B cell (primary cell): ENCODE measurements at regions not wholly inside any gene's neighbourhood (a gene's known extent, or its start where the extent isn't known, plus 50 kb on each side); places are given as distances from the start of the nearest gene placed in this dataset.
"Not testable (repeated sequence)": the region's sequence is repeated elsewhere in the genome, so short reads cannot be mapped to it uniquely, and the experiment has no call there.

ENCODE experiments used
- ATAC-seq: fragments of 200-7000 bp; cut with Tn5 transposase; one replicate; pipeline ENCODE4 v1.10.0; 2021; ENCODE audit warnings: low read depth, mild to moderate bottlenecking, moderate number of reproducible peaks, moderate library complexity
- CTCF ChIA-PET: fragments of 350-600 bp; sonication (Branson Sonifier 250); formaldehyde crosslinking; loops from one replicate; lab custom pipeline; 2021; ENCODE audit warnings: antibody characterized with exemption, inconsistent platforms; lab: Charles Lee
- POLR2A ChIA-PET: fragments of 350-600 bp; sonication (Branson Sonifier 250); formaldehyde crosslinking; loops from one replicate; lab custom pipeline; 2021; ENCODE audit warnings: antibody characterized with exemption; lab: Charles Lee
- DNase-seq: peaks from one replicate; pipeline ENCODE4 v3.0.0; 2013
- H2AFZ ChIP-seq: 2 replicates; pipeline ENCODE4 v1.6.1; 2012; ENCODE audit warnings: mild to moderate bottlenecking, low read depth, low read length; ENCODE audit not compliant: insufficient read depth, poor library complexity, severe bottlenecking
- H3K27ac ChIP-seq, 2 donors: 1 replicate in 1 of 2; 2 replicates in 1 of 2; pipeline ENCODE4 v1.5.1; 2012 to 2013; ENCODE audit warnings: low read length in 2 of 2, mild to moderate bottlenecking in 2 of 2, moderate library complexity in 1 of 2
- H3K27me3 ChIP-seq, 4 experiments: fragments of 200-600 bp in 1 of 4; sonication (generic) in 1 of 4; replicated peaks in 1 of 4; 1 replicate in 2 of 4; 2 replicates in 2 of 4; pipeline versions ENCODE4 v1.6.1 to v1.7.0; 2013 to 2016; ENCODE audit warnings: low read length in 3 of 4, mild to moderate bottlenecking in 2 of 4, mixed read lengths in 1 of 4, moderate library complexity in 1 of 4; ENCODE audit not compliant: insufficient read depth in 4 of 4, control insufficient read depth in 3 of 4; ENCODE audit errors: control extremely low read depth in 1 of 4
- H3K36me3 ChIP-seq, 2 experiments: replicated peaks in 1 of 2; 1 replicate in 1 of 2; 2 replicates in 1 of 2; pipeline versions ENCODE4 v1.6.1 to v1.7.1; 2013; ENCODE audit warnings: low read length in 1 of 2; ENCODE audit not compliant: insufficient read depth in 2 of 2, control insufficient read depth in 1 of 2; ENCODE audit errors: control extremely low read depth in 1 of 2, extremely low read depth in 1 of 2
- H3K4me1 ChIP-seq, 2 donors: fragments of 200-600 bp in 1 of 2; sonication (generic) in 1 of 2; 1 replicate in 1 of 2; 2 replicates in 1 of 2; pipeline versions ENCODE4 v1.5.1 to v1.6.1; 2013 to 2017; ENCODE audit warnings: low read length in 2 of 2; ENCODE audit not compliant: control insufficient read depth in 2 of 2, insufficient read depth in 2 of 2
- H3K4me2 ChIP-seq: replicated peaks from 2 replicates; pipeline ENCODE3; 2012; ENCODE audit warnings: mild to moderate bottlenecking, low read depth, low read length; ENCODE audit not compliant: poor library complexity, severe bottlenecking
- H3K4me3 ChIP-seq, 5 experiments: fragments of 200-600 bp in 1 of 5; sonication (generic) in 1 of 5; 1 replicate in 3 of 5; 2 replicates in 2 of 5; pipeline versions ENCODE4 v1.5.1 to v1.7.0; 2011 to 2016; ENCODE audit warnings: low read length in 4 of 5, mild to moderate bottlenecking in 4 of 5, low read depth in 2 of 5, control low read depth in 1 of 5, moderate library complexity in 1 of 5; ENCODE audit not compliant: insufficient read depth in 1 of 5; ENCODE audit errors: control extremely low read depth in 1 of 5, extremely low read depth in 1 of 5
- H3K79me2 ChIP-seq: fragments of 200-600 bp; sonication (generic); one replicate; pipeline ENCODE4 v1.6.0; 2016; ENCODE audit warnings: low read length; ENCODE audit not compliant: control insufficient read depth, insufficient read depth
- H3K9ac ChIP-seq: fragments of 200-600 bp; sonication (generic); 2 replicates; pipeline ENCODE4 v1.6.1; 2017; ENCODE audit warnings: mild to moderate bottlenecking, low read length, moderate library complexity
- H3K9me3 ChIP-seq, 3 donors: one replicate each; pipeline versions ENCODE4 v1.6.1 to v1.7.1; 2013; ENCODE audit warnings: low read length in 2 of 3; ENCODE audit not compliant: control insufficient read depth in 2 of 3, insufficient read depth in 1 of 3; ENCODE audit errors: control extremely low read depth in 1 of 3
- H4K20me1 ChIP-seq: 2 replicates; pipeline ENCODE4 v1.6.0; 2012; ENCODE audit warnings: mild to moderate bottlenecking, low read length; ENCODE audit not compliant: insufficient read depth, control insufficient read depth, poor library complexity, severe bottlenecking
- H3K27ac Mint-ChIP-seq: one replicate; pipeline ENCODE4 v1.8.0; 2021; ENCODE audit warnings: mixed read lengths
- H3K27me3 Mint-ChIP-seq: one replicate; pipeline ENCODE4 v1.8.0; 2021; ENCODE audit warnings: mixed read lengths
- H3K4me1 Mint-ChIP-seq: one replicate; pipeline ENCODE4 v1.8.0; 2021; ENCODE audit warnings: mixed read lengths
- H3K4me3 Mint-ChIP-seq: one replicate; pipeline ENCODE4 v1.8.0; 2021; ENCODE audit warnings: mixed read lengths
- H3K9me3 Mint-ChIP-seq: one replicate; pipeline ENCODE4 v1.8.0; 2022; ENCODE audit warnings: mixed read lengths; ENCODE audit not compliant: insufficient read depth
- EZH2 ChIP-seq: IDR thresholded peaks from 2 replicates; pipeline ENCODE4 v1.6.1; 2012; ENCODE audit warnings: borderline replicate concordance, low read depth, mild to moderate bottlenecking, moderate library complexity, low read length; ENCODE audit not compliant: insufficient read depth, poor library complexity, severe bottlenecking
- WGBS: methylation state at CpG from one replicate; pipeline ENCODE4 v1.1.5; 2013; ENCODE audit warnings: missing lambda C conversion rate; ENCODE audit not compliant: insufficient coverage; 5-methylcytosine and 5-hydroxymethylcytosine counted together
- intact Hi-C: fragments of 100-400 bp; cut with micrococcal nuclease; formaldehyde crosslinking; loops from one replicate; pipeline ENCODE4 v1.10.0; 2022
- TF ChIP-seq, protein P1 (sequence below): fragments of 200-600 bp; IDR thresholded peaks from one replicate; pipeline ENCODE4 v1.8.0; 2022; ENCODE audit warnings: antibody characterized with exemption, mild to moderate bottlenecking

- Mint-ChIP-seq H3K27ac (no peak overlapping the region), H3K9me3 (no peaks in the 10 kb centered on the region), H3K27me3 (no peaks in the 10 kb centered on the region), H3K4me3 (no peak overlapping the region), H3K4me1 (no peaks in the 10 kb centered on the region)
- no peak overlapping the region for H3K4me2 ChIP-seq
- DNase-seq = no peak
- H2AFZ ChIP-seq = no peak overlapping the region
- H3K4me3 ChIP-seq = no peak overlapping the region
- H3K9ac ChIP-seq = no peak overlapping the region
- CTCF ChIA-PET = no interaction called here
- no peaks in the 10 kb centered on the region for H4K20me1 ChIP-seq
- H3K27ac ChIP-seq = no peak overlapping the region
- POLR2A ChIA-PET = no interaction called here
- no peaks in the 10 kb centered on the region for H3K79me2 ChIP-seq
- no peaks in the 10 kb centered on the region for H3K27me3 ChIP-seq
- intact Hi-C loops = no loop called here
- H3K4me1 ChIP-seq = no peaks in the 10 kb centered on the region
- no peaks in the 10 kb centered on the region for H3K9me3 ChIP-seq
- ATAC-seq = no peak
- TF ChIP-seq, protein P1, sequence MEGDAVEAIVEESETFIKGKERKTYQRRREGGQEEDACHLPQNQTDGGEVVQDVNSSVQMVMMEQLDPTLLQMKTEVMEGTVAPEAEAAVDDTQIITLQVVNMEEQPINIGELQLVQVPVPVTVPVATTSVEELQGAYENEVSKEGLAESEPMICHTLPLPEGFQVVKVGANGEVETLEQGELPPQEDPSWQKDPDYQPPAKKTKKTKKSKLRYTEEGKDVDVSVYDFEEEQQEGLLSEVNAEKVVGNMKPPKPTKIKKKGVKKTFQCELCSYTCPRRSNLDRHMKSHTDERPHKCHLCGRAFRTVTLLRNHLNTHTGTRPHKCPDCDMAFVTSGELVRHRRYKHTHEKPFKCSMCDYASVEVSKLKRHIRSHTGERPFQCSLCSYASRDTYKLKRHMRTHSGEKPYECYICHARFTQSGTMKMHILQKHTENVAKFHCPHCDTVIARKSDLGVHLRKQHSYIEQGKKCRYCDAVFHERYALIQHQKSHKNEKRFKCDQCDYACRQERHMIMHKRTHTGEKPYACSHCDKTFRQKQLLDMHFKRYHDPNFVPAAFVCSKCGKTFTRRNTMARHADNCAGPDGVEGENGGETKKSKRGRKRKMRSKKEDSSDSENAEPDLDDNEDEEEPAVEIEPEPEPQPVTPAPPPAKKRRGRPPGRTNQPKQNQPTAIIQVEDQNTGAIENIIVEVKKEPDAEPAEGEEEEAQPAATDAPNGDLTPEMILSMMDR = no peak
- TF ChIP-seq EZH2 = no peak
- no CpG with 5 or more reads among the region's 3 CpGs for WGBS
- no peaks in the 10 kb centered on the region for H3K36me3 ChIP-seq
Measured at GRCh38 chr15:35244227-35244626, 159.1 kb upstream of the NANOGP8 start.

GRCh38 chr15:35243758-35244157, 158.7 kb upstream of the NANOGP8 start:
- no peaks in the 10 kb centered on the region for H3K27me3 Mint-ChIP-seq
- H3K4me3 Mint-ChIP-seq = no peak overlapping the region
- no peaks in the 10 kb centered on the region for H3K27me3 ChIP-seq
- no peak overlapping the region for H3K4me2 ChIP-seq
- no peaks in the 10 kb centered on the region for H3K9me3 ChIP-seq
- CTCF ChIA-PET = no interaction called here
- H3K27ac Mint-ChIP-seq = no peak overlapping the region
- DNase-seq (no peak), ATAC-seq (no peak)
- no CpG with 5 or more reads among the region's 3 CpGs for WGBS
- H3K4me1 Mint-ChIP-seq = no peaks in the 10 kb centered on the region
- H3K36me3 ChIP-seq = no peaks in the 10 kb centered on the region
- H2AFZ ChIP-seq = no peak overlapping the region
- POLR2A ChIA-PET = no interaction called here
- no peaks in the 10 kb centered on the region for H3K4me1 ChIP-seq
- intact Hi-C loops = no loop called here
- no peaks in the 10 kb centered on the region for H3K9me3 Mint-ChIP-seq
- no peaks in the 10 kb centered on the region for H4K20me1 ChIP-seq
- H3K27ac ChIP-seq = no peak overlapping the region
- no peak overlapping the region for H3K4me3 ChIP-seq
- H3K9ac ChIP-seq = no peak overlapping the region
- no peaks in the 10 kb centered on the region for H3K79me2 ChIP-seq
- TF ChIP-seq, protein P1 = no peak
- no peak for TF ChIP-seq EZH2

DNA sequence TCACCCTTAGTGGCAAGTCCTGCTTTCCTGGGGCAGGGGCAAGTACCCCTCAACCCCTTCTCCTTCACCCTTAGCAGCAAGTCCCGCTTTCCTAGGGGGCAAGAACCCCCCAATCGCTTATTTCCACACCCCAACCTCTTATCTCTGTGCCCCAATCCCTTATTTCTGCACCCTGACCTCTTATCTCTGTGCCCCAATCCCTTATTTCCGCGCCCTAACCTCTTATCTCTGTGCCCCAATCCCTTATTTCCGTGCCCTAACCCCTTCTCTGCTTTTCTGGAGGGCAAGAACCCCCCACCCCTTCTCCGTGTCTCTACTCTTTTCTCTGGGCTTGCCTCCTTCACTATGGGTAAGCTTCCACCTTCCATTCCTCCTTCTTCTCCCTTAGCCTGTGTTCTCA, 154.6 kb upstream of the NANOGP8 start:
- H3K27me3 ChIP-seq, H3K9ac ChIP-seq, H3K9me3 Mint-ChIP-seq, H3K36me3 ChIP-seq, H3K27ac Mint-ChIP-seq, H3K27me3 Mint-ChIP-seq, H3K4me1 Mint-ChIP-seq, H2AFZ ChIP-seq, H3K4me3 ChIP-seq, POLR2A ChIA-PET, H3K9me3 ChIP-seq, intact Hi-C loops, DNase-seq, H3K4me3 Mint-ChIP-seq, H4K20me1 ChIP-seq, H3K4me2 ChIP-seq, CTCF ChIA-PET, H3K4me1 ChIP-seq, H3K79me2 ChIP-seq, ATAC-seq, H3K27ac ChIP-seq: not testable (repeated sequence)
- WGBS = 89% methylated on average over 5 of the region's 6 CpGs
